ENCODE measurements at regions not wholly inside any gene's neighbourhood (a gene's known extent, or its start where the extent isn't known, plus 50 kb on each side); places are given as distances from the start of the nearest gene placed in this dataset.

GRCh38 chr15:87419344-87419743 lies 837.2 kb downstream of the NTRK3 start:
- TF ChIP-seq CTCF (IDR thresholded peaks at IDR 0.05) (no peak), EZH2 (IDR thresholded peaks at IDR 0.05) (no peak)

Data from neural progenitor cell (in vitro differentiated cells).